ENCODE measurements at regions not wholly inside any gene's neighbourhood (a gene's known extent, or its start where the extent isn't known, plus 50 kb on each side); places are given as distances from the start of the nearest gene placed in this dataset.
"Not testable (repeated sequence)": the region's sequence is repeated elsewhere in the genome, so short reads cannot be mapped to it uniquely, and the experiment has no call there.

- whole genome bisulfite sequencing (ENCODE audit: insufficient coverage) = 75% methylated on average over 8 of the region's 16 CpGs
Measured at GRCh38 chr12:116443821-116444589, 115.2 kb upstream of the MAP1LC3B2 start.

GRCh38 chr12:116444590-116444943 is 114.6 kb upstream of the MAP1LC3B2 start:
- Histone ChIP-seq H3K27me3 (ENCODE audit: control insufficient read depth, insufficient read depth, low read length) (no peaks in the 10 kb centered on the region), H3K9me3 (replicated peaks; ENCODE audit: control insufficient read depth, low read depth, low read length) (no peaks in the 10 kb centered on the region), H3K4me1 (ENCODE audit: control insufficient read depth, insufficient read depth, low read length) (no peaks in the 10 kb centered on the region), H3K4me3 (ENCODE audit: low read length) (no peak overlapping the region), H3K36me3 (ENCODE audit: control insufficient read depth, insufficient read depth, low read length) (no peaks in the 10 kb centered on the region), H3K27ac (ENCODE audit: low read length) (no peak overlapping the region)
- no peak for DNase-seq
- WGBS (ENCODE audit: insufficient coverage) = 84% methylated on average over 4 of the region's 7 CpGs

More at GRCh38 chr12:116443821-116444589, 115.2 kb upstream of the MAP1LC3B2 start:
- no peak for DNase-seq
- Histone ChIP-seq H3K27me3 (ENCODE audit: control insufficient read depth, insufficient read depth, low read length) (no peaks in the 10 kb centered on the region), H3K9me3 (replicated peaks; ENCODE audit: control insufficient read depth, low read depth, low read length) (no peaks in the 10 kb centered on the region), H3K4me1 (ENCODE audit: control insufficient read depth, insufficient read depth, low read length) (peaks cover under 1% of the 10 kb centered on the region), H3K36me3 (ENCODE audit: control insufficient read depth, insufficient read depth, low read length) (no peaks in the 10 kb centered on the region), H3K4me3 (ENCODE audit: low read length) (no peak overlapping the region), H3K27ac (ENCODE audit: low read length) (no peak overlapping the region)

GRCh38 chr12:116448165-116448739 is 110.9 kb upstream of the MAP1LC3B2 start:
- Histone ChIP-seq H3K36me3 (ENCODE audit: control insufficient read depth, insufficient read depth, low read length) (no peaks in the 10 kb centered on the region), H3K4me3 (ENCODE audit: low read length) (no peak overlapping the region), H3K9me3 (replicated peaks; ENCODE audit: control insufficient read depth, low read depth, low read length) (peaks cover 2% of the 10 kb centered on the region), H3K4me1 (ENCODE audit: control insufficient read depth, insufficient read depth, low read length) (no peaks in the 10 kb centered on the region), H3K27me3 (ENCODE audit: control insufficient read depth, insufficient read depth, low read length) (no peaks in the 10 kb centered on the region), H3K27ac (ENCODE audit: low read length) (no peak overlapping the region)
- no peak for DNase-seq
- 73% methylated on average over 2 of the region's 11 CpGs for WGBS (ENCODE audit: insufficient coverage)

GRCh38 chr12:116450406-116450910 is 108.7 kb upstream of the MAP1LC3B2 start:
- no peaks in the 10 kb centered on the region for H3K27me3 ChIP-seq (ENCODE audit: control insufficient read depth, insufficient read depth, low read length)
- H3K4me1 ChIP-seq (ENCODE audit: control insufficient read depth, insufficient read depth, low read length) = peaks cover 14% of the 10 kb centered on the region
- no CpG with 5 or more reads among the region's 3 CpGs for WGBS (ENCODE audit: insufficient coverage)
- no peak overlapping the region for H3K4me3 ChIP-seq (ENCODE audit: low read length)
- H3K9me3 ChIP-seq (replicated peaks; ENCODE audit: control insufficient read depth, low read depth, low read length) = peaks cover 2% of the 10 kb centered on the region
- H3K36me3 ChIP-seq (ENCODE audit: control insufficient read depth, insufficient read depth, low read length) = no peaks in the 10 kb centered on the region
- DNase-seq = no peak
- no peak overlapping the region for H3K27ac ChIP-seq (ENCODE audit: low read length)

GRCh38 chr12:116452975-116453374 is 106.2 kb upstream of the MAP1LC3B2 start:
- not testable (repeated sequence) for H3K36me3 ChIP-seq (ENCODE audit: control insufficient read depth, insufficient read depth, low read length); H3K27me3 ChIP-seq (ENCODE audit: control insufficient read depth, insufficient read depth, low read length); H3K27ac ChIP-seq (ENCODE audit: low read length); H3K4me3 ChIP-seq (ENCODE audit: low read length); H3K9me3 ChIP-seq (replicated peaks; ENCODE audit: control insufficient read depth, low read depth, low read length)
- peak; percentile 51 for DNase-seq
- no CpG with 5 or more reads among the region's 5 CpGs for WGBS (ENCODE audit: insufficient coverage)
- H3K4me1 ChIP-seq (ENCODE audit: control insufficient read depth, insufficient read depth, low read length) = peaks cover 29% of the 10 kb centered on the region

GRCh38 chr12:116453631-116454030 is 105.5 kb upstream of the MAP1LC3B2 start:
- WGBS (ENCODE audit: insufficient coverage) = 73% methylated on average over 4 of the region's 6 CpGs
- Histone ChIP-seq H3K4me1 (ENCODE audit: control insufficient read depth, insufficient read depth, low read length) (peaks cover 29% of the 10 kb centered on the region), H3K27me3 (ENCODE audit: control insufficient read depth, insufficient read depth, low read length) (no peaks in the 10 kb centered on the region), H3K36me3 (ENCODE audit: control insufficient read depth, insufficient read depth, low read length) (no peaks in the 10 kb centered on the region), H3K9me3 (replicated peaks; ENCODE audit: control insufficient read depth, low read depth, low read length) (peaks cover 2% of the 10 kb centered on the region), H3K4me3 (ENCODE audit: low read length) (no peak overlapping the region), H3K27ac (ENCODE audit: low read length) (no peak overlapping the region)
- DNase-seq = peak; percentile 79

- Histone ChIP-seq H3K9me3 (replicated peaks; ENCODE audit: control insufficient read depth, low read depth, low read length) (peaks cover 2% of the 10 kb centered on the region), H3K4me3 (ENCODE audit: low read length) (no peak overlapping the region), H3K27me3 (ENCODE audit: control insufficient read depth, insufficient read depth, low read length) (no peaks in the 10 kb centered on the region), H3K27ac (ENCODE audit: low read length) (no peak overlapping the region), H3K4me1 (ENCODE audit: control insufficient read depth, insufficient read depth, low read length) (peaks cover 30% of the 10 kb centered on the region), H3K36me3 (ENCODE audit: control insufficient read depth, insufficient read depth, low read length) (no peaks in the 10 kb centered on the region)
- no peak for DNase-seq
- 97% methylated on average over 4 of the region's 6 CpGs for WGBS (ENCODE audit: insufficient coverage)
Measured at GRCh38 chr12:116454076-116454475, 105.1 kb upstream of the MAP1LC3B2 start.

GRCh38 chr12:116454950-116455447 is 104.2 kb upstream of the MAP1LC3B2 start:
- Histone ChIP-seq H3K9me3 (replicated peaks; ENCODE audit: control insufficient read depth, low read depth, low read length) (peaks cover 2% of the 10 kb centered on the region), H3K36me3 (ENCODE audit: control insufficient read depth, insufficient read depth, low read length) (no peaks in the 10 kb centered on the region), H3K27ac (ENCODE audit: low read length) (peak overlapping the region; percentile 98), H3K27me3 (ENCODE audit: control insufficient read depth, insufficient read depth, low read length) (no peaks in the 10 kb centered on the region), H3K4me1 (ENCODE audit: control insufficient read depth, insufficient read depth, low read length) (peaks cover 39% of the 10 kb centered on the region), H3K4me3 (ENCODE audit: low read length) (no peak overlapping the region)
- no peak for DNase-seq
- 23% methylated on average over 3 of the region's 7 CpGs for WGBS (ENCODE audit: insufficient coverage)

- peaks cover 44% of the 10 kb centered on the region for H3K4me1 ChIP-seq (ENCODE audit: control insufficient read depth, insufficient read depth, low read length)
- H3K27me3 ChIP-seq (ENCODE audit: control insufficient read depth, insufficient read depth, low read length) = no peaks in the 10 kb centered on the region
- 4% methylated on average over 10 of the region's 17 CpGs for WGBS (ENCODE audit: insufficient coverage)
- no peaks in the 10 kb centered on the region for H3K36me3 ChIP-seq (ENCODE audit: control insufficient read depth, insufficient read depth, low read length)
- no peak overlapping the region for H3K4me3 ChIP-seq (ENCODE audit: low read length)
- H3K27ac ChIP-seq (ENCODE audit: low read length) = peak overlapping the region; percentile 98
- peak; percentile 99 for DNase-seq
- no peaks in the 10 kb centered on the region for H3K9me3 ChIP-seq (replicated peaks; ENCODE audit: control insufficient read depth, low read depth, low read length)
Measured at GRCh38 chr12:116455540-116456329, 103.4 kb upstream of the MAP1LC3B2 start.

Measured in muscle of leg (tissue), 3 donors.